GM23338 (cell line): ENCODE measurements at regions not wholly inside any gene's neighbourhood (a gene's known extent, or its start where the extent isn't known, plus 50 kb on each side); places are given as distances from the start of the nearest gene placed in this dataset.

Source experiments
- ATAC-seq: fragments of 200-7000 bp; cut with Tn5 transposase; 3 replicates; pipeline ENCODE4 v1.9.1; 2020
- DNase-seq: peaks from one replicate; pipeline ENCODE4 v3.0.0-alpha.2; 2015; ENCODE audit warnings: low spot score
- H2AFZ ChIP-seq: fragments of 200-600 bp; sonication (generic); 2 replicates; pipeline ENCODE4 v1.8.0; 2016; ENCODE audit warnings: antibody characterized with exemption, mild to moderate bottlenecking, moderate library complexity
- H3F3A ChIP-seq: fragments of 200-600 bp; sonication (generic); replicated peaks from 2 replicates; pipeline ENCODE4 v1.8.0; 2017; ENCODE audit warnings: antibody characterized with exemption, mixed run types, low read depth
- H3K27ac ChIP-seq: fragments of 200-600 bp; sonication (generic); 2 replicates; pipeline ENCODE4 v1.6.1; 2016; ENCODE audit warnings: low read depth
- H3K27me3 ChIP-seq: fragments of 200-600 bp; sonication (generic); 2 replicates; pipeline ENCODE4 v1.8.0; 2016; ENCODE audit warnings: mild to moderate bottlenecking, mixed run types, moderate library complexity; ENCODE audit not compliant: insufficient read depth
- H3K36me3 ChIP-seq: fragments of 200-600 bp; sonication (generic); 2 replicates; pipeline ENCODE4 v1.8.0; 2016; ENCODE audit warnings: mild to moderate bottlenecking; ENCODE audit not compliant: insufficient read depth
- H3K4me1 ChIP-seq: fragments of 200-600 bp; sonication (generic); 2 replicates; pipeline ENCODE4 v1.8.0; 2016; ENCODE audit warnings: mild to moderate bottlenecking, moderate library complexity; ENCODE audit not compliant: insufficient read depth
- H3K4me2 ChIP-seq: fragments of 200-600 bp; sonication (generic); 2 replicates; pipeline ENCODE4 v1.7.1; 2017; ENCODE audit warnings: mixed run types
- H3K4me3 ChIP-seq: fragments of 200-600 bp; sonication (generic); 2 replicates; pipeline ENCODE4 v1.6.1; 2016; ENCODE audit warnings: mixed run types
- H3K79me2 ChIP-seq: fragments of 200-600 bp; sonication (generic); replicated peaks from 2 replicates; pipeline ENCODE4 v1.8.0; 2017; ENCODE audit warnings: mild to moderate bottlenecking; ENCODE audit not compliant: insufficient read depth
- H3K9me2 ChIP-seq: fragments of 200-600 bp; sonication (generic); 2 replicates; pipeline ENCODE4 v1.8.0; 2017; ENCODE audit not compliant: insufficient read depth
- H4K20me1 ChIP-seq: fragments of 200-600 bp; sonication (generic); replicated peaks from 2 replicates; pipeline ENCODE4 v1.8.0; 2017; ENCODE audit warnings: mild to moderate bottlenecking; ENCODE audit not compliant: insufficient read depth
- H3K27ac Mint-ChIP-seq: 2 replicates; pipeline ENCODE4 v1.8.0; 2020; ENCODE audit warnings: inconsistent platforms, mild to moderate bottlenecking, moderate library complexity, mixed read lengths
- H3K27me3 Mint-ChIP-seq: 3 replicates; pipeline ENCODE4 v1.8.0; 2022; ENCODE audit warnings: low read depth, mild to moderate bottlenecking, moderate library complexity, mixed read lengths, inconsistent platforms; ENCODE audit not compliant: insufficient read depth, poor library complexity
- H3K36me3 Mint-ChIP-seq: 3 replicates; pipeline ENCODE4 v1.8.0; 2021; ENCODE audit warnings: low read depth, mild to moderate bottlenecking, inconsistent platforms, moderate library complexity, mixed read lengths
- H3K4me1 Mint-ChIP-seq: 3 replicates; pipeline ENCODE4 v1.8.0; 2020; ENCODE audit warnings: mild to moderate bottlenecking, inconsistent platforms, mixed read lengths
- H3K4me3 Mint-ChIP-seq: 3 replicates; pipeline ENCODE4 v1.8.0; 2021; ENCODE audit warnings: moderate library complexity, mild to moderate bottlenecking, inconsistent platforms, mixed read lengths
- H3K9me3 Mint-ChIP-seq: 3 replicates; pipeline ENCODE4 v1.8.0; 2020; ENCODE audit warnings: moderate library complexity, mild to moderate bottlenecking, inconsistent platforms, mixed read lengths
- CREB1 ChIP-seq: fragments of 250-450 bp; sonication (Bioruptor Pico); IDR thresholded peaks from 2 replicates; pipeline ENCODE4 v1.5.0; 2020; ENCODE audit warnings: low read depth, mild to moderate bottlenecking, moderate library complexity
- CTCF ChIP-seq, 2 experiments: fragments of 200-600 bp in 1 of 2; sonication (generic) in 1 of 2; conservative IDR thresholded peaks; 2 replicates each; pipeline versions ENCODE4 v1.5.1 to v1.6.1; 2016 to 2017; ENCODE audit warnings: antibody characterized with exemption in 2 of 2, low read depth in 2 of 2, mild to moderate bottlenecking in 2 of 2, moderate library complexity in 1 of 2
- ETS1 ChIP-seq: IDR thresholded peaks from 2 replicates; pipeline ENCODE4 v1.6.1; 2016; ENCODE audit warnings: antibody characterized with exemption
- EZH2phosphoT487 ChIP-seq: fragments of 200-600 bp; sonication (generic); IDR thresholded peaks from one replicate; pipeline ENCODE4 v1.8.1; 2018; ENCODE audit warnings: antibody characterized with exemption; ENCODE audit not compliant: unreplicated experiment
- JUNB ChIP-seq: IDR thresholded peaks from one replicate; pipeline ENCODE4 v1.6.1; 2016; ENCODE audit warnings: antibody characterized with exemption; ENCODE audit not compliant: unreplicated experiment
- NANOG ChIP-seq: IDR thresholded peaks from 2 replicates; pipeline ENCODE4 v1.6.1; 2016; ENCODE audit warnings: antibody characterized with exemption, borderline replicate concordance
- POLR2AphosphoS5 ChIP-seq: IDR thresholded peaks from 2 replicates; pipeline ENCODE4 v1.6.1; 2016; ENCODE audit warnings: antibody characterized with exemption, low read depth
- STAT1 ChIP-seq: IDR thresholded peaks from one replicate; pipeline ENCODE4 v1.6.1; 2016; ENCODE audit warnings: antibody characterized with exemption; ENCODE audit not compliant: unreplicated experiment
- ZNF331 ChIP-seq: fragments of 250-450 bp; sonication (Bioruptor Pico); IDR thresholded peaks from 2 replicates; pipeline ENCODE4 v1.5.0; 2020; ENCODE audit warnings: low read depth, mild to moderate bottlenecking, moderate library complexity
- TF ChIP-seq, protein P1 (sequence below): fragments of 250-450 bp; sonication (Bioruptor Pico); IDR thresholded peaks from 2 replicates; pipeline ENCODE4 v1.5.0; 2020; ENCODE audit warnings: mild to moderate bottlenecking, moderate library complexity

GRCh38 chr5:5795074-5795771, 372.7 kb downstream of the ICE1 start:
- Histone ChIP-seq H3K4me1 (no peaks in the 10 kb centered on the region), H3K27ac (no peak overlapping the region), H3K79me2 (no peaks in the 10 kb centered on the region), H3K4me2 (no peak overlapping the region), H3K27me3 (no peaks in the 10 kb centered on the region), H2AFZ (no peak overlapping the region), H4K20me1 (no peaks in the 10 kb centered on the region; the same call in 1 of the 2 replicates), H3K36me3 (no peaks in the 10 kb centered on the region), H3K4me3 (no peak overlapping the region), H3F3A (no peaks in the 10 kb centered on the region), H3K9me2 (peaks cover 27% of the 10 kb centered on the region; the same call in 1 of the 2 replicates)
- Mint-ChIP-seq H3K4me3 (no peak overlapping the region), H3K36me3 (no peaks in the 10 kb centered on the region), H3K9me3 (no peaks in the 10 kb centered on the region), H3K27ac (no peak overlapping the region), H3K27me3 (peaks cover 3% of the 10 kb centered on the region), H3K4me1 (peaks cover 3% of the 10 kb centered on the region; the same call in 1 of the 3 replicates)
- ATAC-seq, result no peak
- no peak for TF ChIP-seq POLR2AphosphoS5
- TF ChIP-seq JUNB, result no peak
- no peak for DNase-seq

DNA sequence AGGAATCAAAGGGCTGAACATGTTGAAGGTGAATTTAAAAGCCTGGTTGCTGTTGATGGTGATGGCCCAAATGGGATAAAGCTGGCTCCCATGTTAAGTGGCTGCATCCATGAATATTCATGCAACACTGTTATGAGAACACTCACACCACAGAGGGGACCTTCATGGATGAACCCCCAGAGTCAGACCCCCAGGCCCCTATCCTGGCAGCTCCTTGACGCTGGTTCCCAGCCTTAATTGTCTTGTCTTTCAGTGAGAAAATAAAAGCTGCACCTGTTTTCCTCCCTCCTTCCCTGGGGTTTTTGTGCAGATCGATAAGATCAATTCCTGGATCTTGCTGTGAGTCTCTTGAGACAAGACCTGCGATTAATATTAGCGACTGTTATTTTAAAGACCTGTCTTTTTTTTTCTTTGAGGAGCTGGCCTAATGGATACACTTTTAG, 371.7 kb downstream of the ICE1 start:
- H3K4me1 Mint-ChIP-seq, result no peaks in the 10 kb centered on the region; the same call in 2 of the 3 replicates
- Histone ChIP-seq H3K4me3 (no peak overlapping the region), H4K20me1 (no peaks in the 10 kb centered on the region; the same call in 1 of the 2 replicates), H3K36me3 (no peaks in the 10 kb centered on the region), H3K4me2 (no peak overlapping the region), H3K27ac (no peak overlapping the region), H3K4me1 (no peaks in the 10 kb centered on the region), H2AFZ (no peak overlapping the region), H3K27me3 (no peaks in the 10 kb centered on the region), H3F3A (no peaks in the 10 kb centered on the region), H3K79me2 (no peaks in the 10 kb centered on the region), H3K9me2 (peaks cover 27% of the 10 kb centered on the region; the same call in 1 of the 2 replicates)
- H3K27me3 Mint-ChIP-seq, result peaks cover 3% of the 10 kb centered on the region
- H3K27ac Mint-ChIP-seq, result no peak overlapping the region
- no peak overlapping the region for H3K4me3 Mint-ChIP-seq
- H3K9me3 Mint-ChIP-seq, result no peaks in the 10 kb centered on the region
- H3K36me3 Mint-ChIP-seq, result no peaks in the 10 kb centered on the region
- DNase-seq (no peak), ATAC-seq (no peak)
- TF ChIP-seq CTCF (conservative IDR thresholded peaks at IDR 0.05; ENCODE audit: low read depth in 2 of 2), result no peak
- no peak for TF ChIP-seq ZNF331 (CRISPR knock-in tag)
- no peak for TF ChIP-seq NANOG
- TF ChIP-seq, protein P1, sequence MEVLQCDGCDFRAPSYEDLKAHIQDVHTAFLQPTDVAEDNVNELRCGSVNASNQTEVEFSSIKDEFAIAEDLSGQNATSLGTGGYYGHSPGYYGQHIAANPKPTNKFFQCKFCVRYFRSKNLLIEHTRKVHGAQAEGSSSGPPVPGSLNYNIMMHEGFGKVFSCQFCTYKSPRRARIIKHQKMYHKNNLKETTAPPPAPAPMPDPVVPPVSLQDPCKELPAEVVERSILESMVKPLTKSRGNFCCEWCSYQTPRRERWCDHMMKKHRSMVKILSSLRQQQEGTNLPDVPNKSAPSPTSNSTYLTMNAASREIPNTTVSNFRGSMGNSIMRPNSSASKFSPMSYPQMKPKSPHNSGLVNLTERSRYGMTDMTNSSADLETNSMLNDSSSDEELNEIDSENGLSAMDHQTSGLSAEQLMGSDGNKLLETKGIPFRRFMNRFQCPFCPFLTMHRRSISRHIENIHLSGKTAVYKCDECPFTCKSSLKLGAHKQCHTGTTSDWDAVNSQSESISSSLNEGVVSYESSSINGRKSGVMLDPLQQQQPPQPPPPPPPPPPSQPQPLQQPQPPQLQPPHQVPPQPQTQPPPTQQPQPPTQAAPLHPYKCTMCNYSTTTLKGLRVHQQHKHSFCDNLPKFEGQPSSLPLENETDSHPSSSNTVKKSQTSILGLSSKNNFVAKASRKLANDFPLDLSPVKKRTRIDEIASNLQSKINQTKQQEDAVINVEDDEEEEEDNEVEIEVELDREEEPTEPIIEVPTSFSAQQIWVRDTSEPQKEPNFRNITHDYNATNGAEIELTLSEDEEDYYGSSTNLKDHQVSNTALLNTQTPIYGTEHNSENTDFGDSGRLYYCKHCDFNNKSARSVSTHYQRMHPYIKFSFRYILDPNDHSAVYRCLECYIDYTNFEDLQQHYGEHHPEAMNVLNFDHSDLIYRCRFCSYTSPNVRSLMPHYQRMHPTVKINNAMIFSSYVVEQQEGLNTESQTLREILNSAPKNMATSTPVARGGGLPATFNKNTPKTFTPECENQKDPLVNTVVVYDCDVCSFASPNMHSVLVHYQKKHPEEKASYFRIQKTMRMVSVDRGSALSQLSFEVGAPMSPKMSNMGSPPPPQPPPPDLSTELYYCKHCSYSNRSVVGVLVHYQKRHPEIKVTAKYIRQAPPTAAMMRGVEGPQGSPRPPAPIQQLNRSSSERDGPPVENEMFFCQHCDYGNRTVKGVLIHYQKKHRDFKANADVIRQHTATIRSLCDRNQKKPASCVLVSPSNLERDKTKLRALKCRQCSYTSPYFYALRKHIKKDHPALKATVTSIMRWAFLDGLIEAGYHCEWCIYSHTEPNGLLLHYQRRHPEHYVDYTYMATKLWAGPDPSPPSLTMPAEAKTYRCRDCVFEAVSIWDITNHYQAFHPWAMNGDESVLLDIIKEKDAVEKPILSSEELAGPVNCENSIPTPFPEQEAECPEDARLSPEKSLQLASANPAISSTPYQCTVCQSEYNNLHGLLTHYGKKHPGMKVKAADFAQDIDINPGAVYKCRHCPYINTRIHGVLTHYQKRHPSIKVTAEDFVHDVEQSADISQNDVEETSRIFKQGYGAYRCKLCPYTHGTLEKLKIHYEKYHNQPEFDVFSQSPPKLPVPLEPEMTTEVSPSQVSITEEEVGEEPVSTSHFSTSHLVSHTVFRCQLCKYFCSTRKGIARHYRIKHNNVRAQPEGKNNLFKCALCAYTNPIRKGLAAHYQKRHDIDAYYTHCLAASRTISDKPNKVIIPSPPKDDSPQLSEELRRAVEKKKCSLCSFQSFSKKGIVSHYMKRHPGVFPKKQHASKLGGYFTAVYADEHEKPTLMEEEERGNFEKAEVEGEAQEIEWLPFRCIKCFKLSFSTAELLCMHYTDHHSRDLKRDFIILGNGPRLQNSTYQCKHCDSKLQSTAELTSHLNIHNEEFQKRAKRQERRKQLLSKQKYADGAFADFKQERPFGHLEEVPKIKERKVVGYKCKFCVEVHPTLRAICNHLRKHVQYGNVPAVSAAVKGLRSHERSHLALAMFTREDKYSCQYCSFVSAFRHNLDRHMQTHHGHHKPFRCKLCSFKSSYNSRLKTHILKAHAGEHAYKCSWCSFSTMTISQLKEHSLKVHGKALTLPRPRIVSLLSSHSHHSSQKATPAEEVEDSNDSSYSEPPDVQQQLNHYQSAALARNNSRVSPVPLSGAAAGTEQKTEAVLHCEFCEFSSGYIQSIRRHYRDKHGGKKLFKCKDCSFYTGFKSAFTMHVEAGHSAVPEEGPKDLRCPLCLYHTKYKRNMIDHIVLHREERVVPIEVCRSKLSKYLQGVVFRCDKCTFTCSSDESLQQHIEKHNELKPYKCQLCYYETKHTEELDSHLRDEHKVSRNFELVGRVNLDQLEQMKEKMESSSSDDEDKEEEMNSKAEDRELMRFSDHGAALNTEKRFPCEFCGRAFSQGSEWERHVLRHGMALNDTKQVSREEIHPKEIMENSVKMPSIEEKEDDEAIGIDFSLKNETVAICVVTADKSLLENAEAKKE, result no peak
- no peak for TF ChIP-seq POLR2AphosphoS5
- TF ChIP-seq EZH2phosphoT487, result no peak
- no peak for TF ChIP-seq ETS1
- no peak for TF ChIP-seq CREB1 (CRISPR knock-in tag)
- no peak for TF ChIP-seq JUNB
- TF ChIP-seq STAT1, result no peak
